DMS153 treated with DMSO at 0.1 percent for 48 hours (cell line): ENCODE measurements at regions not wholly inside any gene's neighbourhood (a gene's known extent, or its start where the extent isn't known, plus 50 kb on each side); places are given as distances from the start of the nearest gene placed in this dataset.
"Not testable (repeated sequence)": the region's sequence is repeated elsewhere in the genome, so short reads cannot be mapped to it uniquely, and the experiment has no call there.

Source experiments
- DNase-seq: peaks from one replicate; lab custom pipeline; 2025; ENCODE audit not compliant: unreplicated experiment; lab: John Stamatoyannopoulos, UW

GRCh38 chr2:82487354-82487753 lies 1971.7 kb downstream of the SUCLG1 start:
- no peak for DNase-seq

GRCh38 chr2:82485701-82486100 lies 1973.4 kb downstream of the SUCLG1 start:
- DNase-seq: no peak

GRCh38 chr2:82481207-82481606 lies 1977.9 kb downstream of the SUCLG1 start:
- DNase-seq: no peak

GRCh38 chr2:82478641-82479040 lies 1980.4 kb downstream of the SUCLG1 start:
- no peak for DNase-seq

- DNase-seq: no peak
Observed at GRCh38 chr2:82476094-82476493, 1983.0 kb downstream of the SUCLG1 start.

GRCh38 chr2:82428251-82428650 lies 2030.8 kb downstream of the SUCLG1 start:
- DNase-seq: no peak

GRCh38 chr2:82412021-82412420 lies 2047.1 kb downstream of the SUCLG1 start:
- no peak for DNase-seq

GRCh38 chr2:82411071-82411470 lies 2048.0 kb downstream of the SUCLG1 start:
- no peak for DNase-seq

GRCh38 chr2:82395531-82395930 lies 2063.5 kb downstream of the SUCLG1 start:
- no peak for DNase-seq

- no peak for DNase-seq
Observed at GRCh38 chr2:82391386-82391785, 2067.7 kb downstream of the SUCLG1 start.

GRCh38 chr2:82355622-82356021 lies 2051.1 kb upstream of the LRRTM1 start:
- DNase-seq: no peak

GRCh38 chr2:82345910-82346309 lies 2041.4 kb upstream of the LRRTM1 start:
- no peak for DNase-seq

GRCh38 chr2:82344670-82345069 lies 2040.1 kb upstream of the LRRTM1 start:
- no peak for DNase-seq

GRCh38 chr2:82342356-82342755 lies 2037.8 kb upstream of the LRRTM1 start:
- DNase-seq: no peak

- DNase-seq: no peak
Observed at GRCh38 chr2:82340578-82341053, 2036.1 kb upstream of the LRRTM1 start.

- DNase-seq: no peak
Observed at GRCh38 chr2:82339805-82340204, 2035.3 kb upstream of the LRRTM1 start.

- DNase-seq: no peak
Observed at GRCh38 chr2:82333697-82334096, 2029.1 kb upstream of the LRRTM1 start.

- DNase-seq: no peak
Observed at GRCh38 chr2:82330155-82330554, 2025.6 kb upstream of the LRRTM1 start.

GRCh38 chr2:82326180-82326767 lies 2021.7 kb upstream of the LRRTM1 start:
- DNase-seq: not testable (repeated sequence)

GRCh38 chr2:82320296-82320695 lies 2015.7 kb upstream of the LRRTM1 start:
- DNase-seq: no peak

- peak; percentile 85 for DNase-seq
Observed at GRCh38 chr2:82317012-82317411, 2012.5 kb upstream of the LRRTM1 start.

GRCh38 chr2:82316586-82316985 lies 2012.0 kb upstream of the LRRTM1 start:
- DNase-seq: no peak

- no peak for DNase-seq
Observed at GRCh38 chr2:82314836-82315472, 2010.4 kb upstream of the LRRTM1 start.
